HG02798 (cell line): ENCODE measurements at regions not wholly inside any gene's neighbourhood (a gene's known extent, or its start where the extent isn't known, plus 50 kb on each side); places are given as distances from the start of the nearest gene placed in this dataset.

Experiments used
- ATAC-seq: cut with Tn5 transposase; IDR thresholded peaks from one replicate; pipeline ENCODE4 v1.9.1; 2021; ENCODE audit warnings: mild to moderate bottlenecking; ENCODE audit not compliant: unreplicated experiment, poor library complexity

GRCh38 chr15:94535298-94536048, 304.1 kb downstream of the MCTP2 start:
- no peak for ATAC-seq

GRCh38 chr15:94536549-94536948, 305.2 kb downstream of the MCTP2 start:
- no peak for ATAC-seq

GRCh38 chr15:94538280-94538679, 306.9 kb downstream of the MCTP2 start:
- no peak for ATAC-seq

GRCh38 chr15:94542391-94542790, 311.0 kb downstream of the MCTP2 start:
- no peak for ATAC-seq

GRCh38 chr15:94546808-94547207, 315.4 kb downstream of the MCTP2 start:
- ATAC-seq = no peak

- ATAC-seq = no peak
Observed at GRCh38 chr15:94547711-94548110, 316.4 kb downstream of the MCTP2 start.

- no peak for ATAC-seq
Observed at GRCh38 chr15:94555841-94556519, 324.6 kb downstream of the MCTP2 start.

GRCh38 chr15:94561036-94561689, 329.8 kb downstream of the MCTP2 start:
- no peak for ATAC-seq

- no peak for ATAC-seq
Observed at GRCh38 chr15:94563456-94563855, 332.1 kb downstream of the MCTP2 start.

- ATAC-seq = peak; percentile 87
Observed at GRCh38 chr15:94576889-94577533, 345.6 kb downstream of the MCTP2 start.

- no peak for ATAC-seq
Observed at GRCh38 chr15:94579286-94579685, 347.9 kb downstream of the MCTP2 start.

GRCh38 chr15:94580211-94580885, 349.0 kb downstream of the MCTP2 start:
- no peak for ATAC-seq

- peak; percentile 58 for ATAC-seq
Observed at GRCh38 chr15:94582368-94582767, 351.0 kb downstream of the MCTP2 start.

GRCh38 chr15:94584833-94585244, 353.5 kb downstream of the MCTP2 start:
- ATAC-seq = peak; percentile 76

GRCh38 chr15:94586099-94586498, 354.7 kb downstream of the MCTP2 start:
- peak; percentile 51 for ATAC-seq

- ATAC-seq = no peak
Observed at GRCh38 chr15:94587113-94587512, 355.8 kb downstream of the MCTP2 start.

- ATAC-seq = no peak
Observed at GRCh38 chr15:94588993-94589392, 357.6 kb downstream of the MCTP2 start.

GRCh38 chr15:94592495-94592894, 361.1 kb downstream of the MCTP2 start:
- no peak for ATAC-seq

- no peak for ATAC-seq
Observed at GRCh38 chr15:94596707-94597106, 365.3 kb downstream of the MCTP2 start.

- no peak for ATAC-seq
Observed at GRCh38 chr15:94600505-94600904, 369.1 kb downstream of the MCTP2 start.
